ENCODE measurements at regions not wholly inside any gene's neighbourhood (a gene's known extent, or its start where the extent isn't known, plus 50 kb on each side); places are given as distances from the start of the nearest gene placed in this dataset.
A peak's percentile ranks its signal among the peaks of the same experiment; 100 is the strongest.

GRCh38 chr12:114167431-114167830 lies 201.3 kb upstream of the RBM19 start:
- no peak for TF ChIP-seq TAF1 (IDR thresholded peaks at IDR 0.05; ENCODE audit: low read depth)
- no peak for TF ChIP-seq EZH2 (IDR thresholded peaks at IDR 0.05; ENCODE audit: borderline replicate concordance, insufficient read depth, low read length, poor library complexity, severe bottlenecking)
- no peak for TF ChIP-seq EP300 (conservative IDR thresholded peaks at IDR 0.05; ENCODE audit: poor library complexity, severe bottlenecking)
- TF ChIP-seq SMC3 (conservative IDR thresholded peaks at IDR 0.05; ENCODE audit: poor library complexity): no peak
- no peak for TF ChIP-seq POLR2AphosphoS5 (IDR thresholded peaks at IDR 0.05)
- TF ChIP-seq CTCF (IDR thresholded peaks at IDR 0.05; ENCODE audit: poor library complexity, severe bottlenecking): no peak
- no peak for TF ChIP-seq REST (IDR thresholded peaks at IDR 0.05; ENCODE audit: borderline replicate concordance)
- TF ChIP-seq MXI1 (conservative IDR thresholded peaks at IDR 0.05; ENCODE audit: poor library complexity, severe bottlenecking): no peak
- TF ChIP-seq RAD21 (conservative IDR thresholded peaks at IDR 0.05): no peak
- H3F3A ChIP-seq (ENCODE audit: insufficient read depth, low read length, poor library complexity, severe bottlenecking): no peaks in the 10 kb centered on the region
- H3K9me3 ChIP-seq (ENCODE audit: low read length): no peaks in the 10 kb centered on the region
- no peaks in the 10 kb centered on the region for H3K27me3 ChIP-seq (ENCODE audit: insufficient read depth, low read depth, low read length)
- no peak overlapping the region for H3K27ac ChIP-seq (ENCODE audit: low read length)
- H3K9ac ChIP-seq (ENCODE audit: low read length): no peak overlapping the region
- no peaks in the 10 kb centered on the region for H3K9me2 ChIP-seq (ENCODE audit: insufficient read depth, low read length)
- H3K4me2 ChIP-seq (ENCODE audit: low read length): no peak overlapping the region
- H3K4me3 ChIP-seq (ENCODE audit: low read length): no peak overlapping the region
- no peaks in the 10 kb centered on the region for H4K20me1 ChIP-seq (ENCODE audit: insufficient read depth)
- H3K36me3 ChIP-seq (ENCODE audit: insufficient read depth, low read length): no peaks in the 10 kb centered on the region
- no peak overlapping the region for H2AFZ ChIP-seq (ENCODE audit: low read depth, low read length)
- no peaks in the 10 kb centered on the region for H3K79me2 ChIP-seq (replicated peaks; ENCODE audit: insufficient read depth, low read length)

DNA sequence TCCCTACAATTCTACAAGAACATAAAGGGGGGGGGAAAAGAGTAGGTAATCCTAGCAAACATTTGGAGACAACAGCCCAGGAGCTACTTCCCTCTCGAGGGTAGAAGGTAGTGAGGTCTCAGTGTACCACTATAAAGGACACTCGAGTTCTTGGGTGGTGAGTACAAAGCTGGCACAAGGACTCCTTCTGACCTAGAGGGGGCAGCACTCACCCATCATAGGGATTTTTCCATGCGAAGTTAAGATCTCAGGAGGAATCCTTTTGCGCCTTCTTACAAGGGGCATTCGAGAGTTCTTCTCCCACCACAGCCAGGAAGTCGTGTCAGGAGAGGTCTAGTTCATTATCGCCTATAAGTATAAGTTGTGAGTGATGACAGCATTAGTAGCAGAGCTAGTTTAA lies 200.2 kb upstream of the RBM19 start:
- H4K20me1 ChIP-seq (ENCODE audit: insufficient read depth): no peaks in the 10 kb centered on the region
- no peaks in the 10 kb centered on the region for H3F3A ChIP-seq (ENCODE audit: insufficient read depth, low read length, poor library complexity, severe bottlenecking)
- no peaks in the 10 kb centered on the region for H3K36me3 ChIP-seq (ENCODE audit: insufficient read depth, low read length)
- peak; percentile 34 for TF ChIP-seq SMC3 (conservative IDR thresholded peaks at IDR 0.05; ENCODE audit: poor library complexity)
- no peak for TF ChIP-seq EZH2 (IDR thresholded peaks at IDR 0.05; ENCODE audit: borderline replicate concordance, insufficient read depth, low read length, poor library complexity, severe bottlenecking)
- TF ChIP-seq REST (IDR thresholded peaks at IDR 0.05; ENCODE audit: borderline replicate concordance): no peak
- TF ChIP-seq POLR2AphosphoS5 (IDR thresholded peaks at IDR 0.05): no peak
- peak; percentile 32 for TF ChIP-seq RAD21 (conservative IDR thresholded peaks at IDR 0.05)
- no peaks in the 10 kb centered on the region for H3K27me3 ChIP-seq (ENCODE audit: insufficient read depth, low read depth, low read length)
- no peak overlapping the region for H2AFZ ChIP-seq (ENCODE audit: low read depth, low read length)
- H3K9me3 ChIP-seq (ENCODE audit: low read length): no peaks in the 10 kb centered on the region
- H3K9ac ChIP-seq (ENCODE audit: low read length): no peak overlapping the region
- H3K4me2 ChIP-seq (ENCODE audit: low read length): no peak overlapping the region
- H3K9me2 ChIP-seq (ENCODE audit: insufficient read depth, low read length): no peaks in the 10 kb centered on the region
- no peaks in the 10 kb centered on the region for H3K79me2 ChIP-seq (replicated peaks; ENCODE audit: insufficient read depth, low read length)
- H3K27ac ChIP-seq (ENCODE audit: low read length): no peak overlapping the region
- no peak overlapping the region for H3K4me3 ChIP-seq (ENCODE audit: low read length)

Data from neural cell (in vitro differentiated cells).